ENCODE measurements at regions not wholly inside any gene's neighbourhood (a gene's known extent, or its start where the extent isn't known, plus 50 kb on each side); places are given as distances from the start of the nearest gene placed in this dataset.

- Mint-ChIP-seq H3K27me3 (ENCODE audit: insufficient read depth, unreplicated experiment) (no peaks in the 10 kb centered on the region), H3K9me3 (ENCODE audit: unreplicated experiment) (peaks cover 15% of the 10 kb centered on the region), H3K4me3 (ENCODE audit: unreplicated experiment) (no peak overlapping the region), H3K27ac (ENCODE audit: low read depth, unreplicated experiment) (peak overlapping the region; percentile 41), H3K36me3 (ENCODE audit: insufficient read depth, unreplicated experiment) (no peaks in the 10 kb centered on the region), H3K4me1 (ENCODE audit: insufficient read depth, unreplicated experiment) (peaks cover 13% of the 10 kb centered on the region)
- ChIA-PET POLR2A (no interaction called here), CTCF (no interaction called here)
- no peak for DNase-seq (ENCODE audit: unreplicated experiment)
- BruUV-seq (replicated peaks): no TSS peak
- intact Hi-C loops (cut with micrococcal nuclease): no loop called here
- TF ChIP-seq, protein P1, sequence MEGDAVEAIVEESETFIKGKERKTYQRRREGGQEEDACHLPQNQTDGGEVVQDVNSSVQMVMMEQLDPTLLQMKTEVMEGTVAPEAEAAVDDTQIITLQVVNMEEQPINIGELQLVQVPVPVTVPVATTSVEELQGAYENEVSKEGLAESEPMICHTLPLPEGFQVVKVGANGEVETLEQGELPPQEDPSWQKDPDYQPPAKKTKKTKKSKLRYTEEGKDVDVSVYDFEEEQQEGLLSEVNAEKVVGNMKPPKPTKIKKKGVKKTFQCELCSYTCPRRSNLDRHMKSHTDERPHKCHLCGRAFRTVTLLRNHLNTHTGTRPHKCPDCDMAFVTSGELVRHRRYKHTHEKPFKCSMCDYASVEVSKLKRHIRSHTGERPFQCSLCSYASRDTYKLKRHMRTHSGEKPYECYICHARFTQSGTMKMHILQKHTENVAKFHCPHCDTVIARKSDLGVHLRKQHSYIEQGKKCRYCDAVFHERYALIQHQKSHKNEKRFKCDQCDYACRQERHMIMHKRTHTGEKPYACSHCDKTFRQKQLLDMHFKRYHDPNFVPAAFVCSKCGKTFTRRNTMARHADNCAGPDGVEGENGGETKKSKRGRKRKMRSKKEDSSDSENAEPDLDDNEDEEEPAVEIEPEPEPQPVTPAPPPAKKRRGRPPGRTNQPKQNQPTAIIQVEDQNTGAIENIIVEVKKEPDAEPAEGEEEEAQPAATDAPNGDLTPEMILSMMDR (IDR thresholded peaks at IDR 0.05; ENCODE audit: unreplicated experiment): no peak
Observed at GRCh38 chrX:122625239-122625638, 558.8 kb upstream of the GRIA3 start.

GRCh38 chrX:122625821-122626220 lies 558.3 kb upstream of the GRIA3 start:
- no TSS peak for BruUV-seq (replicated peaks)
- Mint-ChIP-seq H3K27me3 (ENCODE audit: insufficient read depth, unreplicated experiment) (no peaks in the 10 kb centered on the region), H3K9me3 (ENCODE audit: unreplicated experiment) (peaks cover 9% of the 10 kb centered on the region), H3K27ac (ENCODE audit: low read depth, unreplicated experiment) (peak overlapping the region; percentile 41), H3K36me3 (ENCODE audit: insufficient read depth, unreplicated experiment) (no peaks in the 10 kb centered on the region), H3K4me1 (ENCODE audit: insufficient read depth, unreplicated experiment) (peaks cover 13% of the 10 kb centered on the region), H3K4me3 (ENCODE audit: unreplicated experiment) (no peak overlapping the region)
- POLR2A ChIA-PET: no interaction called here
- CTCF ChIA-PET: no interaction called here
- DNase-seq (ENCODE audit: unreplicated experiment): peak; percentile 35
- intact Hi-C loops (cut with micrococcal nuclease): no loop called here
- TF ChIP-seq, protein P1 (IDR thresholded peaks at IDR 0.05; ENCODE audit: unreplicated experiment): no peak

- ChIA-PET POLR2A (no interaction called here), CTCF (no interaction called here)
- peaks cover 13% of the 10 kb centered on the region for H3K4me1 Mint-ChIP-seq (ENCODE audit: insufficient read depth, unreplicated experiment)
- no peaks in the 10 kb centered on the region for H3K36me3 Mint-ChIP-seq (ENCODE audit: insufficient read depth, unreplicated experiment)
- H3K9me3 Mint-ChIP-seq (ENCODE audit: unreplicated experiment): peaks cover 9% of the 10 kb centered on the region
- no peaks in the 10 kb centered on the region for H3K27me3 Mint-ChIP-seq (ENCODE audit: insufficient read depth, unreplicated experiment)
- BruUV-seq (replicated peaks): no TSS peak
- H3K27ac Mint-ChIP-seq (ENCODE audit: low read depth, unreplicated experiment): no peak overlapping the region
- DNase-seq (ENCODE audit: unreplicated experiment): peak; percentile 40
- no peak overlapping the region for H3K4me3 Mint-ChIP-seq (ENCODE audit: unreplicated experiment)
- intact Hi-C loops (cut with micrococcal nuclease): no loop called here
- TF ChIP-seq, protein P1 (IDR thresholded peaks at IDR 0.05; ENCODE audit: unreplicated experiment): no peak
Observed at GRCh38 chrX:122626871-122627270, 557.2 kb upstream of the GRIA3 start.

- POLR2A ChIA-PET: no interaction called here
- intact Hi-C loops (cut with micrococcal nuclease): no loop called here
- DNase-seq (ENCODE audit: unreplicated experiment): no peak
- BruUV-seq (replicated peaks): no TSS peak
- no peaks in the 10 kb centered on the region for H3K27me3 Mint-ChIP-seq (ENCODE audit: insufficient read depth, unreplicated experiment)
- no peaks in the 10 kb centered on the region for H3K36me3 Mint-ChIP-seq (ENCODE audit: insufficient read depth, unreplicated experiment)
- peaks cover 8% of the 10 kb centered on the region for H3K9me3 Mint-ChIP-seq (ENCODE audit: unreplicated experiment)
- H3K27ac Mint-ChIP-seq (ENCODE audit: low read depth, unreplicated experiment): no peak overlapping the region
- no peak overlapping the region for H3K4me3 Mint-ChIP-seq (ENCODE audit: unreplicated experiment)
- TF ChIP-seq, protein P1 (IDR thresholded peaks at IDR 0.05; ENCODE audit: unreplicated experiment): no peak
- no peaks in the 10 kb centered on the region for H3K4me1 Mint-ChIP-seq (ENCODE audit: insufficient read depth, unreplicated experiment)
- CTCF ChIA-PET: no interaction called here
Observed at GRCh38 chrX:122641136-122641535, 542.9 kb upstream of the GRIA3 start.
